NCI-H146 treated with DMSO at 0.1 percent for 48 hours (cell line): ENCODE measurements at regions not wholly inside any gene's neighbourhood (a gene's known extent, or its start where the extent isn't known, plus 50 kb on each side); places are given as distances from the start of the nearest gene placed in this dataset.
A peak's percentile ranks its signal among the peaks of the same experiment; 100 is the strongest.
"Not testable (repeated sequence)": the region's sequence is repeated elsewhere in the genome, so short reads cannot be mapped to it uniquely, and the experiment has no call there.

Source experiments
- DNase-seq: peaks from one replicate; lab custom pipeline; 2025; ENCODE audit not compliant: unreplicated experiment; lab: John Stamatoyannopoulos, UW

DNA sequence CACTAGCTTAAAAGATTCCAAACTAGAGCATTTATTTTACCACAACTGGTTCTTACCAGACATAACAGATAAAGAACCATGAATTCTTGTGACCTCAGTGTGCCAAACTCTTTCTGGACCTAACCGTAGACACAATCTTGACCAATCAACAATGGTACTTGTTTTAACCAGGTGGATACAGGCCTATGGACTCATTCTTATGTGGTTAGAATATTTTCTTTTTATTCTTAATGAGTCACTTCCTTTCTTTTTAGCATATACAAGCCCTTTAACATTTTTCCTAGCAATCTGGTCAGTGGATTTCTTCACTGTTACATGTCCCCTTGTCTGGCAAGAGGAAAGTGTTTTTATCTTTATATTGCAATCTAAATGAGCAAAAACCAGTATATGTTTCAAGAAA, 792.1 kb upstream of the SPRY2 start:
- DNase-seq = no peak

DNA sequence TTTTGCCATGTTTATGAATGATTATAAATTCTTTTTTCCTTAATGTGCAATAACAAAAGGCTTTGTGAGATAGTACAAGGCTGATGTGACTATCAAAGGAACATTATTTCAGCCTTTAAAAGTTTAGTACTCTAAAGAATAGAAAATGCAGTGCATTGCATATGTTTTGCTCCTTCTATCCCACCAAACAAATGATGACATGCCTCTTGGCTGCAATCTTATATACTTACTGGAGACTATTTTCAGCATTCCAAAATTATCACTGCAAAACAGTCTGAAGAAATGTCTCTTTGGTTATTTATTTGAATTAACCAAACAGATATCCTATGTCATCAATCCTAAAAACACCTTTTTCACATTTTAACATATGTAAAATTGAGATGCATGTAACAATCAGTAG, 776.5 kb upstream of the SPRY2 start:
- no peak for DNase-seq

DNA sequence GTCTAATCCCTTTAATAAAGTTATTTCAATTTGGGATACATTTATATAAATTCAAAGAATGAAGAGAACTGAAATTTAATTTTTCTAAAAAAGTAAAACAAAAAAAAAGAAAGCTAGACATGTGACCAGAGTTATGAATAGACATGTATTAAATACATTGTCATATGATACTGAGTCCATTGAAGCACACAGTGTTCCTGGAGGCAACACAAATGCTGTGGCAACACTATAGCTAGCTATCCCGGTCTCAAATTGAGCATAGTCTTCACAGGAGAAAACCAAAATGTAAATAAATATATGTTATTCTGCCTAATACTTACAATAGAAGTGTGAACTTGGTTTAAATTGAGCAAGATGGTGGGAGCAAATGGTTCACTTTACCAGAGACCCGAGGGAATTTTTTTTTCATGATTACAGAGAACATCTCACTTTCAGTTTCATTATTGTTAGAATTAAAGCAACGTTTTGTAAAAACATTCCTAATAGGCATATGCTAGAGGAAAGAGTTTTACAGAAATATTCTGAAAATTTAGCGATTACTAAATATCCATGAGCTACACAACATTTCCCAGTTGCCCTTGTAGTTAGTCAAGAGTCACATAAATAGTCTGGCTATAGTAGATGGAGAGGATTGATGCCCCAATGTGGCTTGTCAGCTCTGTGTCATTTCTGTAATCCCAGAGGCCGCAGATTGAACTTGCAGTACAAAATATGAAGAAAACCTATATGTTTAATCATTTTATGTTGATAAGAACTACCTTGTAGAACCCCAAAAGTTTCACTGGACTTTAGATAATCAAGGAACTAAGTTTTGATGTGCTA, 775.7 kb upstream of the SPRY2 start:
- DNase-seq = no peak

DNA sequence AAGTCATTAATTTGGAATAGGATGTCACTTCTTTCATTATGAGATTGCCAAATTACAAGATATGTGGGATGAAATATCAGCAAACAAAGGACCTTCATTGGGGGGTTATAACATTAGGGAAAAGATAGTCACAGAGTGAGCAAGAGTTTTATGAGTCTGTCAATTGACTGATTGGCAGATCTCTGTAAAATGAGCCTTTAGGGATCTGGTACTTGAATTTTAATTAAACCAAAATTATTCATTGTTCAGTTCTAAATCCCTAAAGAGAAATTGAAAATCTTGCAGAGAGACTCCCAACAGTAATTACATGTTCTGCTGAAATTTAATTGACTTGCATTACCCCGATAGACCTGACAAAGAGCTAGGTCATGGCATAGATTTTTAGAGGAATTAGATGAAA, 768.1 kb upstream of the SPRY2 start:
- DNase-seq = no peak

DNA sequence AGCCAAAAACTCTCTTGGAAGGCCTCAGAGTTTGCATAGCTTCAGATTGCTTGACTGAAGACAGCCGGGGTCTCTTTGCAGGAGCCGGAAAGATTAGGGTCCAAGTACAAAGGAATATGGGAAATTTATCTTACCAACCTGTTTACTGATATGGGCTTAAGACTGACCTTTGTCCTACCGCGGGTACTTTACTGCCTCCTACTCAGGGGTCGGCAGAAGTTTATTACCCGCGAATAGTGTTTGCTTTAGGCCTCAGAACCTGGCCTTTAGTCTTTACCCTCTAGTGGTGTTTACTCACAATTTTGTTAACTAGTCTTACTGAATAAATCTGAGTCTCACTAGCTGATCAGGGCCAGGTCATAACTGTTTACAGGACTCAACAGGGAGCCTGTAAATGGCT, 765.4 kb upstream of the SPRY2 start:
- DNase-seq = peak; percentile 5

DNA sequence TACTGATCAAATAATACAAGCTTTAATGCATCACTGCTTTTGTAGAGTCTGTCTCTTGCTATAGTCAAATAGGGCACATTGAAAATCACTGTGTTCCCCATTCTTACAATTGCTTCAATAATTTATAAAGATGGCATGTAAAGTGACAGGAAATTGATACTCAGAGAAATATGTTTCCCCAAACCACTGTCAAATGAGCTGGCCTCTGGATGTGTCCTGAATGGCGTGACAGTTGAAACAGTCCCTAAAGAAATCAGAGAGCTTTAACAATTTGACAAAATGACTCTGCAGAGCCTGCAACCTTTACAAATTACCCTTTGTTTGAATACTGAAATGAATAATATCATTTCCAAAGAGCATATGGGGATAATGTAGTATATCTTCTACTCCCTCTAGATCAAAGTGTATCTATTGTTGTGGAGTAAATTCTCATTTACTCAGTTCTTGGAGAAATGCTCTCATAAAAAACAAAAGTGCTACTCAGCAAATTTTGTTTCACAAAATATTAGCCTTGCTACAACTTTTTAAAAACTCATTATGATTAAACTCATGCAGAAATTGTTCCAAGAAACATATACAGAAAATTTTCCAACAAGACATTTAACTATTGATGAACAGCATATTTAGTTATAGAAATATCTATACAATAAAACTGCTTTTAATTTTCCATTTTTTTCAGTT, 763.2 kb upstream of the SPRY2 start:
- DNase-seq = no peak

DNA sequence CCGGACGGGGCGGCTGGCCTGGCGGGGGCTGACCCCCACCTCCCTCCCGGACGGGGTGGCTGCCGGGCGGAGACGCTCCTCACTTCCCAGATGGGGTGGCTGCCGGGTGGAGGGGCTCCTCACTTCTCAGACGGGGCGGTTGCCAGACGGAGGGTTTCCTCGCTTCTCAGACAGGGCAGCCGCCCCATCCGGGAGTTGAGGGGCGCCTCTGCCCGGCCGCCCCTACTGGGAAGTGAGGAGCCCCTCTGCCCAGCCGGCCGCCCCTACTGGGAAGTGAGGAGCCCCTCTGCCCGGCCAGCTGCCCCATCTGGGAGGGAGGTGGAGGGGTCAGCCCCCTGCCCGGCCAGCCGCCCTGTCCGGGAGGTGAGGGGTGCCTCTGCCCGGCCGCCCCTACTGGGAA, 761.1 kb upstream of the SPRY2 start:
- DNase-seq = not testable (repeated sequence)

DNA sequence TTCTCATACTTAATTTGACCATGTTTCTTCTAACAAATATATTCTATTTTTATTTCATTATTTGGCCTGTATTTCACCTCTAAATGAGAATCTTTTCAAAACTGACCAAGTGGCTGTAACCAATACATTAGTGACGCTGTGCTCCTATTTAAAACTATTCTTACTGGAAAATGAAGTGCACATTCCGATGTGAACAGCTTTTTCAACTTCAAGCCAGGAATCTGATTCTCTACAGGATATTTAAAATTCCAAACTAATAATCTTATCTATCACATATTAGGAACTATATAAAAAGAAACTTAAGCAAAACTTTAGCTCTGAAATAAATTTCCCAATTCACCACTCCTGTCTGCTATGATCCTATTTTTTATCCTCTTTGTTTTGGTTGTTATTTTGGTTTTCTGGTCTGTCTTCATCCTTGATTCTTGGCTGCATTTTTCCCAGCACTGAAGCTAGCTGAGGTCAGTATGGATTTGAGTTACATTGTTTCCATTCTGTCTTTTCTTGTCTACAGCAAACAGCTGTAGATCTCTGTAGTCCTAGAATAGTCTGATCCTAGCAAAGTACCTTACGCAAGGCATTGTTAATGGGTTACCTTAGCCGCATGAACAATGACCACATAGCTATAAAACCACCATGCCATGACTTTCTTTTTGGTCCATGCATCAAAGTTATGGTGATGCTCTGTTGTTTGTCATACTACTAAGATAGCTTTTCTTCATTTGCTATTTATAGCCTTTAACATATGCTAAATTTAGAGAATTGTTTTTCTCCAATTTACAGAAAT, 748.6 kb upstream of the SPRY2 start:
- no peak for DNase-seq

DNA sequence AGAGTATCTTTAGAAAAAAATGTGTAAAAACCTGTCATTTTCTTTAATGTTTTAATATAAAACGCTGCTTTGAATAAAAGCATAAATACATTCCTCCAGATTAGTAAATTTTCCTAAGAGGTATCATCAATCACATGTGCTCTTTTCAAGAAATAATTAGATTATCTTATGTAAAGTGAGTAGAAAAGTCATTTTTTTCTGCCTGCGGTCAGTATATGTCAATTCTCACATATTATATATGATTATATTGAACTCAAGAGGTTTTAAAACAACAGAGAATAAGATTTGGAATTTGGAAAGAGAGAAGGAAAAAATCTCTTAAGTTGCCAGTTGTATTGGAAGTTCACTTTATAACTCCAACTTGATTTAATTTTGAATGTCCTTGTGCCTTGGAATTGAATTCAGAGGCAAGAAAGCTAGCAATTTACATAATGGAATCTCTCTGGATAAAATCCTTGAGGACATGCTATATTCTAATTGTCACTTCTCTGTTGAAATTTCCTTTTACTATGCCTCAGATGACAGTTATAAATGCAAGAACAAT, 740.1 kb upstream of the SPRY2 start:
- DNase-seq = no peak

DNA sequence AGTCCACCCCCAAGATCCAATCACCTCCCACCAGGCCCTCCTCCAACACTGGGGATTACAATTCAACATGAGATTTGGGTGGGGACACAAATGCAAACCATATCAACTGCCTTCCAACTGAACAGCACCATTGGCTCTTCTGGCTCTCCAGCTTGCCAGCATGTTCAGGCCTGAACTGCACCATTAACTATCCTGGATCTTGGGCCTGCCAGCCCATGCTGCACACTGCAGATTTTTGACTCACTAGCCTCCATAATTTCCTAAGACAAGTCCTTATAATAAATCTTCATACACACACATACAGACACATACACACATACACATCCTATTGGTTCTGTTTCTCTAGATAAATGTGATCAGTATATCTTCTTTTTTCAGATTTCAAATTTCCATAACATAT, 737.1 kb upstream of the SPRY2 start:
- no peak for DNase-seq

DNA sequence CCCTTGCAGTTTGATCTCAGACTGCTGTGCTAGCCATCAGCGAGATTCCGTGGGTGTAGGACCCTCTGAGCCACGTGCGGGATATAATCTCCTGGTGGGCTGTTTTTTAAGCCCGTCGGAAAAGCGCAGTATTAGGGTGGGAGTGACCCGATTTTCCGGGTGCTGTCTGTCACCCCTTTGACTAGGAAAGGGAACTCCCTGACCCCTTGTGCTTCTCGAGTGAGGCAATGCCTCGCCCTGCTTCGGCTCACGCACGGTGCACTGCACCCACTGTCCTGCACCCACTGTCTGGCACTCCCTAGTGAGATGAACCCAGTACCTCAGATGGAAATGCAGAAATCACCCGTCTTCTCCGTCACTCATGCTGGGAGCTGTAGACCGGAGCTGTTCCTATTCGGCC, 728.9 kb upstream of the SPRY2 start:
- DNase-seq = not testable (repeated sequence)

DNA sequence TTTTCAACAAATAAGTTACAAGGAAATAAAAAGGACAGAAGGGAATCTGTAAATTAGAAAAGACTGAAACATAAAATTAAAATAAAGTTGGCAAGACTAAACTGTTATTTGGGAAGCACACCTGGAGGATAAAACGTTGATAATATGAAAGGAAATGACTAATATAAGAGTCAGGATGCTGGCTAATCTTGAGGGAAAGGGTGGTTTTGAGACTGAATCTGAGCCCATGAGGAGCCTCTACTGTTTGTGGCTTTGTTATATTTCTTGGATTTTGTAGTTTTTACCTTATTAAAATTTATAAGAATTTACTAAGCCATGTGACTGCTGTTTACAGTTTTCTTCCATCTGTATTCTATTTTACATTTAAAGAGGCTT, 718.0 kb upstream of the SPRY2 start:
- DNase-seq = no peak

DNA sequence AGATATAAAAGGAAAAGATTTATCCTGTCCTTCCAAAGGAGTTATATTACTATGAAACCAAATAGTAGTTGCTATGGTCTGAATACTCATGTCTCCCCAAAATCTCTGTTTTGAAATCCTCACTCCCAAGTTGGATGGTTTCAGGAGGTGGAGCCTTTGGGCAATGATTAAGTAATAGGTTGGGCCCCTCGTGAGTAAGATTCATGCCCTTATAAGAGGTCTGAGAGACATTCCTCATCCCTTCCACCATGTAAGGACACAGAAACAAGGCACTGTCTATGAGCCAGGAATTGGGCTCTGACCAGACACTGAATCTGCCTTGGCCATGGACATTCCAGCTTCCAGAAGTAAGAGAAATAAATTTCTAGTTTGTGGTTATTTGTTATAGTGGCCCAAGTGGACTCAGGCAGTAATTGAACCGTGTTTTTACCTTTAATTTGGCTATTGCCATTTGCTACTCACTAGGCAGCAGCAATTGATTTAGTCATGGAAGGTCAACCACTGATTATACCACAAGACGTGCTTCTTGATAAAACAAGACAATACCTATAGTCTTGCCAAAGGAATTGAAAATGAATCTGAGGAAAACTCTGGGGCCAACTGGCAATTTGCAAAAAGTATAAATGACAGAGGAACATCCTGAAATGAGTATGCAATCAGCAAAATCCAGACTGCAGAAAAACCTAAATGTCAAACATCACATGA, 717.4 kb upstream of the SPRY2 start:
- no peak for DNase-seq

DNA sequence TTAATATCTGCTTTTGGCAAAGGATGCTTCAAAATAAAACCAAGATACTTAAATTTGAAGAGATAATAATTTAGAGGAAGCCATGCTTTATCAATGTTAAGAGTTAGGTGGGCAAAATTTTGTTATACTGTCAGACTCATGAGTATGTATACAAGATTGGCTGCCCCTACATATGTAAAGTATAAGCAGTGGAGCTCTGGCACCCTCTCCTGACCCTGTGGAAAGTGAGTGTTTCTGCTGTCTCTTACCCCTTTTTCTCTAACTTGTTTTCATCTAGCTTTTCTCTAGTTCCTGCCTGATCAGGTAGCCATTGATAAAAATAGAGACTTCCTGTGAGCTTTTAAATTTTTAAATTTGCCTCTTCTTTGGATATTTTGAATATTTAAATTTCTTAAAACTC, 710.9 kb upstream of the SPRY2 start:
- DNase-seq = no peak

DNA sequence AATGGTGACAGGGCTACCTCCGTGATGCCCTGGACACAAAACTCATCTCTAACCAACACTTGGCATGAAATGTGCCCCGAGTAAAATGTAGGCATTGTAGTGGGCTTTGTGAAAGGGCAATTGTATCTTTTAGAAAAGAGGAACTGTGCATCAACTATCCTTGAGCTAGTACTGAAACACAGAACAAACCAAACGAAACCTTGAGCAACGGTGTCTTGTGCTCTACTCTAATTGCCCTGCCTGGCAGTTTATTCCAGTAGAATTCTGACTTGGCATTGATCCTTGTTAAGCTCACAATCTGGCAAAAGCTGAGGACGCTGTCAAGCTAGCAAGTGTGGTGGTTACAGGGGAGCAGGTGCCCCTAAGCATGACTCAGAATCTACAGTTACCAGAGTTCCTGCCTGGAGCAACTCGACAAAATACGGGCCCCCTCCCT, 707.1 kb upstream of the SPRY2 start:
- DNase-seq = no peak

DNA sequence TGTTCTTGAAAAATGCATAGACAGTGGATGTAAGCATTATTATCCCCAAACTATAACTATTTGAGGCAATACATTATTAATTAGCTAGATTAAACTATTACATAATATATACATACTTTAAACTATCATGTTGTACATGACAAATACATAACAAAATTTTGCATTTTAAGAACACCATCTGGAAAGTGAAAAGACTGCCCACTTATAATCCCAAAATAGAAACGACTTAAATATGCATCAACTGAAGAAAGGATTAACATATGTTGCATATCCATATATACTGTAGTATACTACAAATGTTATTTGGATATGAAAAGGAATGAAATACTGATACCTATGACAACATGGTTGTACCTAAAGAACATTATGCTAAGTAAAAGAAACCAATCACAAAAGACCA, 700.8 kb upstream of the SPRY2 start:
- no peak for DNase-seq

DNA sequence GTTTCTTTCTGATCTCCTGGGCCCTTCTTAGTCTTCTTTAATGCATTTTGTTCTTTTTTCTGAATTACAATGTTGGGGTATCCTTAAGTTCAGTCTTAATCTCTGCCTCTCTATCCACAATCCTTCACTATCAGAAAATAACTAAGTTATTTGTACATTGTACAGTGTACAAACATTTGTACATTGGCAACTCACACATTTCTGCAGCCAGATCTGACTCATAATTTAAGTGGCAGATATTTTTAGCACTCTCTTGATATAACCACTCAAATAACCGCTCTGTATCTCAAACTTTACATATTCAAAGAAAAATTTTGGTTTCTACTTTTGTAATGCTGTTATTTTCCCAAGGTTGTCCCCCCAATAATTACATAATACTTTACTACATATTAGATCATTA, 691.1 kb upstream of the SPRY2 start:
- DNase-seq = no peak

DNA sequence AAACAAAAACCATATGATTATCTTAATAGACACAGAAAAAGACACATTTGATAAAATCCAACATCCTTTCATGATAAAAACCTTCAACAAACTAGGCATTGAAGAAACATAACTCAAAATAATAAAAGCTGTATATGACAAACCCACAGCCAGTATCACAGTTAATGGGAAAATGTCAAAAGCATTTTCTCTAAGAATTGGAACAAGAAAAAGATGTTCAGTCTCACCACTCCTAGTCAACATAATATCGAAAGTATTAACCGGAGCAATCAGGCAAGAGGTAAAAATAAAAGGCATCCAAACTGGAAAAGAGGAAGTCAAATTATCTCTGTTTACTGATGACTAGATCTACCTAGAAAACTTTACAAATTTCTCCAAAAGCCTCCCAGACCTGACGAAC, 684.2 kb upstream of the SPRY2 start:
- no peak for DNase-seq

DNA sequence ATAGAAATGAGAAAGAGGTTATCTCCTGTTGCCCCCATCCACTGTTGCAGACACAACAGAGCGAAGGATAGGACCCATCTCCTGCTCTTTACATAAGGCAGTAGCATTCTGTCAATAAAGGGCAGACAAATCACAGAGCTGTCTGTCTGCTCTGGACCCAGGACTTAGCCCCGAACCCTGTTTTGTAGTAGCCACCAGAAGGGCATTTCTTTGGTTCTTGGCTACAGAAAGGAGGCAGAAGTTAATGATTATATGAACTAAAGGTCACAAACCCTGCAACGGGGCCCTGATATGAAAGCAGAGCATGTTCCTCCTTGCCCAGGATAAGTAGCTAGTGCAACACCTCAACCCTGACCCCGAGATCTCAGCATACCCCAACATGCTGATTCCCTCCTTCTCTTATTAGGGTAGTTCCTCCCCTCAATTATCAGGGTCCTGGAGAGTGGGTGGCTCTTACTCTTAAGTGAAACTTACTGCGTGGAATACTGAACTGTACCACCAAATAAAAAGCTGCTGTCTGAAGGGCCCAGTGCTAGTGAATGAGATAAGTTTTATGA, 680.4 kb upstream of the SPRY2 start:
- DNase-seq = no peak

DNA sequence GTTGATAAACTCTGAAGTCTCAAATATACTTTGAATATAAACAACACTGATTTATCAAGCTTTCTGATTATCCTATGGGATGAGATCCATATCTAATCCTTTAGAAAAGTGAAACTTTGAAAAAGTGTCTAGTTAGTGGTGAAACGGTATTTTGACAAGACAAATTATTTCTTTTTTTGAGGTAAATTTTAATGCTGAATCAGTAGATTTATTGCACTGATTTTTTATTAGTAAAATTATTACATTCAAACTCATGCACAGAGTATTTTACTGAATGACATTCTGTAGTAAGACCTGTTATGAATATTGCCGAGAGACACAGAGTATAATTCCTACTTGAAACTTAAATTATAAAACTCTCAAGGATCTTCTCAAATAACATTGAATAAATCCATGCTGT, 679.1 kb upstream of the SPRY2 start:
- DNase-seq = no peak

DNA sequence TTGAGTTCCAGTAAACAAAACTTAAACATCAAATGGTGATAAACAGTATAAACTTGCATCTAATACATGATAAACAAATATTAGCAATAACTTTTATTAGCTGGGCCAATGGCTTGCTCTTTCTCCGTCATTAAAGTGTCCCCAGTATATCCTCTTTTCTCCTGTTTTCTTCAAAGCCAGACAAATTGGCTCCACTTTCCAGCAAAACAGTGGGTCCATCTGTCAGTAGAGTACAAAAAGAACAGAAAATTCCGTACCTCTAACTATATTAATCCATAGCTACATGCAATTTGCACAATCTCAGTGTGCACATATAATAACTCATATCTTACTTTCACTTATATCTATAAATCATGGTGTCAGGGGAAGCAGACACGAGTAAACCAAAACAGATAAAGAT, 678.0 kb upstream of the SPRY2 start:
- no peak for DNase-seq
